HepG2 (cell line): ENCODE measurements at regions not wholly inside any gene's neighbourhood (a gene's known extent, or its start where the extent isn't known, plus 50 kb on each side); places are given as distances from the start of the nearest gene placed in this dataset.

Experiments
- ATAC-seq: fragments of 200-7000 bp; cut with Tn5 transposase; 3 replicates; pipeline ENCODE4 v1.9.1; 2020; ENCODE audit warnings: mild to moderate bottlenecking, moderate library complexity
- BruUV-seq: library from RNA; stranded (reverse); fragments of 400-500 nt; replicated peaks from 2 replicates; lab custom pipeline; 2021; lab: Mats Ljungman, UMichigan
- CTCF ChIA-PET: fragments of 300-600 bp; formaldehyde crosslinking; extraction: SDS; loops from one replicate; lab custom pipeline; 2021; ENCODE audit warnings: low total read pairs, inconsistent platforms, low intra/inter-chr PET ratio; lab: Yijun Ruan, JAX
- POLR2A ChIA-PET: fragments of 350-600 bp; sonication (Branson Sonifier 250); formaldehyde crosslinking; loops from one replicate; lab custom pipeline; 2020; ENCODE audit warnings: antibody characterized with exemption, inconsistent platforms; lab: Yijun Ruan, JAX
- DNase-seq: peaks from one replicate; pipeline ENCODE4 v3.0.0-alpha.2; 2015; ENCODE audit warnings: low spot score
- FAIRE-seq: peaks from 3 replicates; lab custom pipeline; 2011; peaks lifted over from hg19 to GRCh38; lab: Jason Lieb, UNC
- H2AFZ ChIP-seq: one replicate; pipeline ENCODE4 v1.6.1; 2011; ENCODE audit warnings: low read length, inconsistent platforms
- H3K27ac ChIP-seq: fragments of 300-600 bp; 3 replicates; pipeline ENCODE4 v1.8.0; 2011; ENCODE audit warnings: mixed run types, mild to moderate bottlenecking, mixed read lengths, low read length, inconsistent platforms; ENCODE audit not compliant: insufficient read depth; ENCODE audit errors: extremely low read length
- H3K27me3 ChIP-seq, 2 experiments: fragments of 200-600 bp in 1 of 2; 2 replicates in 1 of 2; 3 replicates in 1 of 2; pipeline versions ENCODE4 v1.6.0 to v1.8.0; 2011; ENCODE audit warnings: low read length in 2 of 2, mild to moderate bottlenecking in 2 of 2, moderate library complexity in 2 of 2, inconsistent platforms in 1 of 2; ENCODE audit not compliant: insufficient read depth in 2 of 2, control insufficient read depth in 1 of 2
- H3K36me3 ChIP-seq, 2 experiments: fragments of 200-600 bp in 1 of 2; replicated peaks in 1 of 2; 2 replicates in 1 of 2; 3 replicates in 1 of 2; pipeline versions ENCODE4 v1.5.1 to v1.8.0; 2011; ENCODE audit warnings: low read length in 2 of 2, inconsistent platforms in 1 of 2; ENCODE audit not compliant: insufficient read depth in 2 of 2, control insufficient read depth in 1 of 2
- H3K4me1 ChIP-seq: 2 replicates; pipeline ENCODE4 v1.5.1; 2012; ENCODE audit warnings: low read length, inconsistent platforms; ENCODE audit not compliant: insufficient read depth
- H3K4me2 ChIP-seq: 2 replicates; pipeline ENCODE4 v1.6.0; 2011; ENCODE audit warnings: low read depth, low read length, inconsistent platforms
- H3K4me3 ChIP-seq, 3 experiments: fragments of 200-600 bp in 1 of 3; sonication (generic), shearing (Covaris generic) in 1 of 3; replicated peaks in 1 of 3; 2 replicates each; pipeline ENCODE4 v1.5.1; 2011 to 2016; ENCODE audit warnings: low read length in 3 of 3, inconsistent platforms in 2 of 3, low read depth in 2 of 3, mild to moderate bottlenecking in 2 of 3, control low read depth in 1 of 3, mixed read lengths in 1 of 3; ENCODE audit not compliant: insufficient read depth in 1 of 3
- H3K79me2 ChIP-seq: one replicate; pipeline ENCODE4 v1.6.1; 2011; ENCODE audit warnings: low read length, inconsistent platforms; ENCODE audit not compliant: insufficient read depth
- H3K9ac ChIP-seq: 2 replicates; pipeline ENCODE4 v1.6.0; 2011; ENCODE audit warnings: mild to moderate bottlenecking, low read depth, low read length, inconsistent platforms; ENCODE audit not compliant: insufficient read depth
- H3K9me3 ChIP-seq: 2 replicates; pipeline ENCODE4 v1.5.1; 2012; ENCODE audit warnings: mild to moderate bottlenecking, low read length
- H4K20me1 ChIP-seq: 2 replicates; pipeline ENCODE4 v1.6.0; 2011; ENCODE audit warnings: inconsistent platforms, mild to moderate bottlenecking, low read length, moderate library complexity; ENCODE audit not compliant: insufficient read depth
- HOXA9 ChIP-seq: sonication (generic); formaldehyde crosslinking; IDR thresholded peaks from 2 replicates; pipeline ENCODE4 v1.8.1; 2022; ENCODE audit warnings: missing genetic modification reagents, mild to moderate bottlenecking, moderate library complexity, borderline replicate concordance
- IKZF4 ChIP-seq: sonication (generic); formaldehyde crosslinking; IDR thresholded peaks from 2 replicates; pipeline ENCODE4 v1.5.1; 2020; ENCODE audit warnings: borderline replicate concordance, mild to moderate bottlenecking, low read depth, missing genetic modification reagents; ENCODE audit errors: not compliant biosample characterization
- NFATC3 ChIP-seq: sonication (generic); formaldehyde crosslinking; IDR thresholded peaks from 2 replicates; pipeline ENCODE4 v1.5.1; 2020; ENCODE audit warnings: mild to moderate bottlenecking, missing genetic modification reagents
- STAT5B ChIP-seq: sonication (generic); formaldehyde crosslinking; IDR thresholded peaks from 2 replicates; pipeline ENCODE4 v1.4.0; 2020; ENCODE audit warnings: missing genetic modification reagents
- TBP ChIP-seq: sonication (generic); formaldehyde crosslinking; IDR thresholded peaks from 2 replicates; pipeline ENCODE4 v1.5.0; 2020; ENCODE audit warnings: missing genetic modification reagents
- YEATS4 ChIP-seq: sonication (generic); formaldehyde crosslinking; IDR thresholded peaks from 2 replicates; pipeline ENCODE4 v1.4.0; 2020; ENCODE audit warnings: missing genetic modification reagents, borderline replicate concordance
- ZNF296 ChIP-seq: sonication (generic); formaldehyde crosslinking; conservative IDR thresholded peaks from 2 replicates; pipeline ENCODE4 v1.5.0; 2020; ENCODE audit warnings: mild to moderate bottlenecking, missing genetic modification reagents
- ZNF605 ChIP-seq: sonication (generic); formaldehyde crosslinking; IDR thresholded peaks from 2 replicates; pipeline ENCODE4 v1.8.0; 2022; ENCODE audit warnings: mild to moderate bottlenecking, missing genetic modification reagents
- WGBS: methylation state at CpG from one replicate; pipeline ENCODE4 v1.1.6; 2017; ENCODE audit warnings: low lambda C conversion rate; 5-methylcytosine and 5-hydroxymethylcytosine counted together
- in situ Hi-C: cut with HindIII; loops from 2 replicates; pipeline ENCODE4 v1.10.0; 2017; ENCODE audit warnings: low pct_unique_long_range_greater_than_20kb; ENCODE audit not compliant: extremely low pct_ligation_motif_present
- intact Hi-C: fragments of 100-400 bp; cut with micrococcal nuclease; formaldehyde crosslinking; loops from one replicate; pipeline ENCODE4 v1.10.0; 2022; ENCODE audit not compliant: unreplicated experiment
- TF ChIP-seq, protein P1 (sequence below), 2 experiments: sonication (generic) in 1 of 2; formaldehyde crosslinking in 1 of 2; IDR thresholded peaks; 2 replicates each; pipeline versions ENCODE4 v1.5.1 to v1.6.1; 2011 to 2020; ENCODE audit warnings: borderline replicate concordance in 1 of 2, low read depth in 1 of 2, low read length in 1 of 2, mild to moderate bottlenecking in 1 of 2, missing genetic modification reagents in 1 of 2, moderate library complexity in 1 of 2

DNA sequence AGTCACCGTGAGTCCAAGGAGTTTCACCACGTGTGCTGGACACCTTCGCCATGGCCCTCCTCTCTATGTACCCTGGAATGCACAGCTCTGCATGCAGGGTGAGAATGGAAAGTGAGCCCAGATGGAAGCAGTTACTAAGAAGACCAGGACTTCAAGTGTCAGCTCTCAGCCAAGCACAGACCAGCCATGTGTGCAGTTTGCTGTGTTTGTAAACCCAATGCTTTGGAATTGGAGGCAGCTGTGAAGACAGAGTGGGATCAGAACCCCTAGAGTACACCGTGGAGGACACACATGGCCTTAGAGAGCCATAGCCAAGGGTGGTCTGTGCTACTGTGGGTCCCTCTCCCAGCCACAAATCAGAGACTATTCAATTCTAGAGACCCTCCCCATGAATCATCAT lies 655.5 kb upstream of the ID2 start:
- Histone ChIP-seq H3K4me1 (no peaks in the 10 kb centered on the region), H3K27me3 (peaks cover 1 to 29% of the 10 kb centered on the region in 2 experiments), H3K4me2 (no peak overlapping the region), H3K36me3 (no peaks in the 10 kb centered on the region), H3K4me3 (no peak overlapping the region), H2AFZ (no peak overlapping the region), H3K9ac (no peak overlapping the region), H3K27ac (no peak overlapping the region), H4K20me1 (no peaks in the 10 kb centered on the region), H3K79me2 (no peaks in the 10 kb centered on the region), H3K9me3 (no peaks in the 10 kb centered on the region)
- no TSS peak for BruUV-seq
- in situ Hi-C loops (no loop called here), intact Hi-C loops (no loop called here)
- ChIA-PET CTCF (no interaction called here), POLR2A (no interaction called here)
- no peak for ATAC-seq
- no peak for DNase-seq
- TF ChIP-seq ZNF605 (no peak), YEATS4 (CRISPR knock-in tag) (no peak), ZNF296 (CRISPR knock-in tag) (no peak), STAT5B (CRISPR knock-in tag) (no peak), TBP (no peak), IKZF4 (CRISPR knock-in tag) (no peak), NFATC3 (no peak), HOXA9 (CRISPR knock-in tag) (no peak)
- TF ChIP-seq, protein P1, sequence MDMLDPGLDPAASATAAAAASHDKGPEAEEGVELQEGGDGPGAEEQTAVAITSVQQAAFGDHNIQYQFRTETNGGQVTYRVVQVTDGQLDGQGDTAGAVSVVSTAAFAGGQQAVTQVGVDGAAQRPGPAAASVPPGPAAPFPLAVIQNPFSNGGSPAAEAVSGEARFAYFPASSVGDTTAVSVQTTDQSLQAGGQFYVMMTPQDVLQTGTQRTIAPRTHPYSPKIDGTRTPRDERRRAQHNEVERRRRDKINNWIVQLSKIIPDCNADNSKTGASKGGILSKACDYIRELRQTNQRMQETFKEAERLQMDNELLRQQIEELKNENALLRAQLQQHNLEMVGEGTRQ (IDR thresholded peaks at IDR 0.05; ENCODE audit: low read depth, low read length): no peak
- TF ChIP-seq, protein P1 (CRISPR knock-in tag; IDR thresholded peaks at IDR 0.05; ENCODE audit: borderline replicate concordance): no peak
- FAIRE-seq: no peak
- 34% methylated on average over 4 of the region's 4 CpGs for WGBS
